HepG2 (cell line): ENCODE measurements at regions not wholly inside any gene's neighbourhood (a gene's known extent, or its start where the extent isn't known, plus 50 kb on each side); places are given as distances from the start of the nearest gene placed in this dataset.
"Not testable (repeated sequence)": the region's sequence is repeated elsewhere in the genome, so short reads cannot be mapped to it uniquely, and the experiment has no call there.

Experiments used
- ATAC-seq: fragments of 200-7000 bp; cut with Tn5 transposase; 3 replicates; pipeline ENCODE4 v1.9.1; 2020; ENCODE audit warnings: mild to moderate bottlenecking, moderate library complexity
- BruUV-seq: library from RNA; stranded (reverse); fragments of 400-500 nt; replicated peaks from 2 replicates; lab custom pipeline; 2021; lab: Mats Ljungman, UMichigan
- CTCF ChIA-PET: fragments of 300-600 bp; formaldehyde crosslinking; extraction: SDS; loops from one replicate; lab custom pipeline; 2021; ENCODE audit warnings: low total read pairs, inconsistent platforms, low intra/inter-chr PET ratio; lab: Yijun Ruan, JAX
- POLR2A ChIA-PET: fragments of 350-600 bp; sonication (Branson Sonifier 250); formaldehyde crosslinking; loops from one replicate; lab custom pipeline; 2020; ENCODE audit warnings: antibody characterized with exemption, inconsistent platforms; lab: Yijun Ruan, JAX
- DNase-seq: peaks from one replicate; pipeline ENCODE4 v3.0.0-alpha.2; 2015; ENCODE audit warnings: low spot score
- FAIRE-seq: peaks from 3 replicates; lab custom pipeline; 2011; peaks lifted over from hg19 to GRCh38; lab: Jason Lieb, UNC
- H2AFZ ChIP-seq: one replicate; pipeline ENCODE4 v1.6.1; 2011; ENCODE audit warnings: low read length, inconsistent platforms
- H3K27ac ChIP-seq: fragments of 300-600 bp; 3 replicates; pipeline ENCODE4 v1.8.0; 2011; ENCODE audit warnings: mixed run types, mild to moderate bottlenecking, mixed read lengths, low read length, inconsistent platforms; ENCODE audit not compliant: insufficient read depth; ENCODE audit errors: extremely low read length
- H3K27me3 ChIP-seq, 2 experiments: fragments of 200-600 bp in 1 of 2; 2 replicates in 1 of 2; 3 replicates in 1 of 2; pipeline versions ENCODE4 v1.6.0 to v1.8.0; 2011; ENCODE audit warnings: low read length in 2 of 2, mild to moderate bottlenecking in 2 of 2, moderate library complexity in 2 of 2, inconsistent platforms in 1 of 2; ENCODE audit not compliant: insufficient read depth in 2 of 2, control insufficient read depth in 1 of 2
- H3K36me3 ChIP-seq, 2 experiments: fragments of 200-600 bp in 1 of 2; replicated peaks in 1 of 2; 2 replicates in 1 of 2; 3 replicates in 1 of 2; pipeline versions ENCODE4 v1.5.1 to v1.8.0; 2011; ENCODE audit warnings: low read length in 2 of 2, inconsistent platforms in 1 of 2; ENCODE audit not compliant: insufficient read depth in 2 of 2, control insufficient read depth in 1 of 2
- H3K4me1 ChIP-seq: 2 replicates; pipeline ENCODE4 v1.5.1; 2012; ENCODE audit warnings: low read length, inconsistent platforms; ENCODE audit not compliant: insufficient read depth
- H3K4me2 ChIP-seq: 2 replicates; pipeline ENCODE4 v1.6.0; 2011; ENCODE audit warnings: low read depth, low read length, inconsistent platforms
- H3K4me3 ChIP-seq, 3 experiments: fragments of 200-600 bp in 1 of 3; sonication (generic), shearing (Covaris generic) in 1 of 3; replicated peaks in 1 of 3; 2 replicates each; pipeline ENCODE4 v1.5.1; 2011 to 2016; ENCODE audit warnings: low read length in 3 of 3, inconsistent platforms in 2 of 3, low read depth in 2 of 3, mild to moderate bottlenecking in 2 of 3, control low read depth in 1 of 3, mixed read lengths in 1 of 3; ENCODE audit not compliant: insufficient read depth in 1 of 3
- H3K79me2 ChIP-seq: one replicate; pipeline ENCODE4 v1.6.1; 2011; ENCODE audit warnings: low read length, inconsistent platforms; ENCODE audit not compliant: insufficient read depth
- H3K9ac ChIP-seq: 2 replicates; pipeline ENCODE4 v1.6.0; 2011; ENCODE audit warnings: mild to moderate bottlenecking, low read depth, low read length, inconsistent platforms; ENCODE audit not compliant: insufficient read depth
- H3K9me3 ChIP-seq: 2 replicates; pipeline ENCODE4 v1.5.1; 2012; ENCODE audit warnings: mild to moderate bottlenecking, low read length
- H4K20me1 ChIP-seq: 2 replicates; pipeline ENCODE4 v1.6.0; 2011; ENCODE audit warnings: inconsistent platforms, mild to moderate bottlenecking, low read length, moderate library complexity; ENCODE audit not compliant: insufficient read depth
- CTCF ChIP-seq: sonication (generic); formaldehyde crosslinking; IDR thresholded peaks from 2 replicates; pipeline ENCODE4 v1.5.0; 2020; ENCODE audit warnings: mild to moderate bottlenecking, missing genetic modification reagents, moderate library complexity
- STAG1 ChIP-seq: sonication (generic); formaldehyde crosslinking; IDR thresholded peaks from 2 replicates; pipeline ENCODE4 v1.4.0; 2020; ENCODE audit warnings: missing genetic modification reagents
- whole genome bisulfite sequencing: methylation state at CpG from one replicate; pipeline ENCODE4 v1.1.6; 2017; ENCODE audit warnings: low lambda C conversion rate; 5-methylcytosine and 5-hydroxymethylcytosine counted together
- in situ Hi-C: cut with HindIII; loops from 2 replicates; pipeline ENCODE4 v1.10.0; 2017; ENCODE audit warnings: low pct_unique_long_range_greater_than_20kb; ENCODE audit not compliant: extremely low pct_ligation_motif_present
- intact Hi-C: fragments of 100-400 bp; cut with micrococcal nuclease; formaldehyde crosslinking; loops from one replicate; pipeline ENCODE4 v1.10.0; 2022; ENCODE audit not compliant: unreplicated experiment

DNA sequence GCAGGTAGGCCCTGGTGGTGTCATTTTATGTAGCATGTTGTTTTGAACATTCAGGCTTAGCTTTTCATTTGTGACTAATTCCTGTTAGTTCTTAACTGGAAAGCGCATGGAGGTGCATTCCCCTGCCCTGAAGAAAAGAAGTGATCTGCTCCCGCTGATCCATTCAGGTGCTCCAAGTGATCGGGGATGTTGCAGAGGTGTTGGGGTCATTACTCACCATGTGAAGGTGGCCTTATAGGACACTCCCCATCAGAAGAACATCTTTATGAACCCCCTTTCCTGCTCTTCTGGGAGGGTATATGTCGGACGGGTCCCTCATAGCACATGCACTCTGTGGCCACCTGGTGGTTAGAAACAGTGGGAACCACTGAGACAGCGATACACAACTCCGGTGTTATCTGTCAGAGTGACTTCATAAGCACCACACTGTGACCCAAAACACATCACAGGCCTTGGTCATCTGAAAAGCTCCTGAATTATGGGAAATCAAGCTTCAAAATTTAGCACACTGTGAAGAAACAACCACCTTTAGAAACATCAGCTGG lies 172.5 kb upstream of the NOTCH2NLA start:
- peak; percentile 91 for ATAC-seq
- H3K79me2 ChIP-seq, H3K27me3 ChIP-seq, DNase-seq, H3K4me1 ChIP-seq, H3K9me3 ChIP-seq, BruUV-seq, H3K9ac ChIP-seq, H3K4me2 ChIP-seq, intact Hi-C loops, H3K4me3 ChIP-seq, H4K20me1 ChIP-seq, CTCF ChIA-PET, H2AFZ ChIP-seq, H3K36me3 ChIP-seq, H3K27ac ChIP-seq, in situ Hi-C loops, FAIRE-seq, POLR2A ChIA-PET: not testable (repeated sequence)
- TF ChIP-seq STAG1 (CRISPR knock-in tag) (peak; percentile 48), CTCF (CRISPR knock-in tag) (peak; percentile 64)
- WGBS = 58% methylated on average over 2 of the region's 7 CpGs

- H3K27me3 ChIP-seq, BruUV-seq, FAIRE-seq: not testable (repeated sequence)
These were observed 171.6 kb upstream of the NOTCH2NLA start for GRCh38 chr1:146400173-146401121.

DNA sequence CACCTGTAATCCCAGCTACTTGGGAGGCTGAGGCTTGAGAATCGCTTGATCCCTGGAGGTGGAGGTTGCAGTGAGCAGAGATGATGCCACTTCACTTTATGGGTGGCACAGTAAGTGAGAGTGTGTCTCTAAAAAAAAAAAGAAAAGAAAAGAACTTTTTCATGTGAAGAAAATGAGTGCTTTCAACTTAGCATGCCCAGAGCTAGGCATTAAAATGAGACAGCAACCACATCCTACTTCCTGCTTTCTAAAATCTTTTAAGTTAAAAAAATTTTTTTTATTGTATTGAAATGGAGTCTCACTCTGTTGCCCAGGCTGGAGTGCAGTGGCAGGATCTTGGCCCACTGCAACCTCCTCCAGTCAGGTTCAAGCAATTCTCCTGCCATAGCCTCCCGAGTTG lies 170.4 kb upstream of the NOTCH2NLA start:
- H3K27me3 ChIP-seq, H4K20me1 ChIP-seq, H3K4me2 ChIP-seq, FAIRE-seq, DNase-seq, ATAC-seq, H3K36me3 ChIP-seq, H3K4me1 ChIP-seq, intact Hi-C loops, in situ Hi-C loops, H3K9me3 ChIP-seq, H3K27ac ChIP-seq, H3K79me2 ChIP-seq, CTCF ChIA-PET, BruUV-seq, POLR2A ChIA-PET, H3K4me3 ChIP-seq, H2AFZ ChIP-seq, H3K9ac ChIP-seq: not testable (repeated sequence)
- WGBS = 73% methylated on average over 2 of the region's 2 CpGs

More at GRCh38 chr1:146400173-146401121, 171.6 kb upstream of the NOTCH2NLA start:
- POLR2A ChIA-PET, H3K79me2 ChIP-seq, H3K4me1 ChIP-seq, CTCF ChIA-PET, H3K27ac ChIP-seq, H3K9ac ChIP-seq, in situ Hi-C loops, H4K20me1 ChIP-seq, H3K4me3 ChIP-seq, intact Hi-C loops, H2AFZ ChIP-seq, H3K36me3 ChIP-seq, H3K9me3 ChIP-seq, DNase-seq: not testable (repeated sequence)
- H3K4me2 ChIP-seq = peak overlapping the region; percentile 32; the same call in 1 of the 2 replicates
- 17% methylated on average over 8 of the region's 8 CpGs for WGBS
- peak; percentile 61 for ATAC-seq
